Right lobe of liver (tissue), 6 donors: ENCODE measurements at regions not wholly inside any gene's neighbourhood (a gene's known extent, or its start where the extent isn't known, plus 50 kb on each side); places are given as distances from the start of the nearest gene placed in this dataset.

Source experiments
- ATAC-seq, 4 donors: fragments of 200-7000 bp; cut with Tn5 transposase; one replicate each; pipeline ENCODE4 v1.9.1; 2020; ENCODE audit warnings: mild to moderate bottlenecking in 4 of 4, moderate library complexity in 4 of 4
- DNase-seq, 3 donors: peaks; one replicate each; pipeline ENCODE4 v3.0.0-alpha.2; 2020
- H3K27ac ChIP-seq, 3 donors: fragments of 200-600 bp; one replicate each; pipeline ENCODE4 v1.8.0; 2022
- H3K27me3 ChIP-seq, 2 donors: fragments of 200-600 bp; one replicate each; pipeline ENCODE4 v1.8.0; 2022
- H3K36me3 ChIP-seq, 4 donors: fragments of 200-600 bp; sonication (generic) in 1 of 4; one replicate each; pipeline versions ENCODE4 v1.5.1 to v1.8.0; 2017 to 2022; ENCODE audit warnings: control low read depth in 1 of 4
- H3K4me1 ChIP-seq, 4 donors: fragments of 200-600 bp; sonication (generic) in 1 of 4; one replicate each; pipeline versions ENCODE4 v1.5.1 to v1.8.0; 2017 to 2022; ENCODE audit warnings: control low read depth in 1 of 4
- H3K4me3 ChIP-seq, 3 donors: fragments of 200-600 bp; one replicate each; pipeline ENCODE4 v1.8.0; 2022
- H3K9me3 ChIP-seq, 4 donors: fragments of 200-600 bp; sonication (generic) in 1 of 4; one replicate each; pipeline versions ENCODE4 v1.5.1 to v1.8.0; 2017 to 2022; ENCODE audit warnings: control low read depth in 1 of 4
- POLR2A ChIP-seq: fragments of 450-650 bp; IDR thresholded peaks from one replicate; pipeline ENCODE4 v1.6.1; 2017; ENCODE audit warnings: antibody characterized with exemption, mild to moderate bottlenecking
- WGBS: methylation state at CpG from one replicate; pipeline ENCODE4 v1.1.6; 2018; ENCODE audit warnings: low coverage, low lambda C conversion rate; ENCODE audit not compliant: insufficient coverage; ENCODE audit errors: missing lambda C conversion rate; 5-methylcytosine and 5-hydroxymethylcytosine counted together
- intact Hi-C, 2 donors: fragments of 100-400 bp; cut with DNase I; formaldehyde crosslinking; loops; one replicate each; pipeline versions ENCODE4 v1.11.2 to v1.14.1; 2022
- TF ChIP-seq, protein P1 (sequence below), 4 donors: fragments of 200-600 bp in 3 of 4; fragments of 450-650 bp in 1 of 4; IDR thresholded peaks; one replicate each; pipeline versions ENCODE4 v1.5.1 to v1.8.0; 2016 to 2022; ENCODE audit warnings: antibody characterized with exemption in 4 of 4, mild to moderate bottlenecking in 2 of 4
- donor health status: DM: no; HTN: yes; CAD: no.
- donor health status: DM: no; HTN: no; CAD: no.
- donor health status: DM: no; HTN: no; CAD: no.
- donor health status: DM: no; HTN: yes; CAD: no.
- donor health status: DM: no; HTN: yes; CAD: no.

DNA sequence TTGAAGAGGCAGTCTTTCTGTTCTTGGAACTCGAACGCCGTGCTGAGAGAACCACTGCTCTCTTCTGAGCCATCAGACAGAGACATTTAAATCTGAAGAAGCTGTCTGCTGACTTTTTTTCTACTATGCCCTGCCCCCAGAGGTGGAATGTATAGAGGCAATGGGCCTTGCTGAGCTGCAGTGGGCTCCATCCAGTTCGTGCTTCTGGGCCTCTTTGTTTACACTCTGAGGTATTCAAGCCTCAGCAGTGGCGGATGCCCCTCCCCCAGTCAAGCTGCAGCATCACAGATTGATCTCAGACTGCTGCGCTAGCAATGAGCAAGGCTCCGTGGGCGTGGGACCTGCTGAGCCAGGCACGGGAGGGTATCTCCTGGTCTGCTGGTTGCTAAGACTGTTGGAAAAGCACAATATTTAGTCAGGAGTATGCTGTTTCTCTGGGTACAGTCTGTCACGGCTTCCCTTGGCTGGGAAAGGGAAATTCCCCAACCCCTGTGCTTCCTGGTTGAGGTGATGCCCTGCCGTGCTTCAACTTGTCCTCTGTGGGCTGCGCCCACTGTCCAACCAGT, 526.8 kb downstream of the CD109 start:
- Histone ChIP-seq H3K4me3 (no peak overlapping the region), H3K4me1 (no peaks in the 10 kb centered on the region), H3K9me3 (no peaks in the 10 kb centered on the region), H3K36me3 (no peaks in the 10 kb centered on the region), H3K27me3 (no peaks in the 10 kb centered on the region), H3K27ac (no peak overlapping the region)
- intact Hi-C loops, result no loop called here
- WGBS, result 51% methylated on average over 10 of the region's 12 CpGs
- no peak for ATAC-seq
- TF ChIP-seq, protein P1, sequence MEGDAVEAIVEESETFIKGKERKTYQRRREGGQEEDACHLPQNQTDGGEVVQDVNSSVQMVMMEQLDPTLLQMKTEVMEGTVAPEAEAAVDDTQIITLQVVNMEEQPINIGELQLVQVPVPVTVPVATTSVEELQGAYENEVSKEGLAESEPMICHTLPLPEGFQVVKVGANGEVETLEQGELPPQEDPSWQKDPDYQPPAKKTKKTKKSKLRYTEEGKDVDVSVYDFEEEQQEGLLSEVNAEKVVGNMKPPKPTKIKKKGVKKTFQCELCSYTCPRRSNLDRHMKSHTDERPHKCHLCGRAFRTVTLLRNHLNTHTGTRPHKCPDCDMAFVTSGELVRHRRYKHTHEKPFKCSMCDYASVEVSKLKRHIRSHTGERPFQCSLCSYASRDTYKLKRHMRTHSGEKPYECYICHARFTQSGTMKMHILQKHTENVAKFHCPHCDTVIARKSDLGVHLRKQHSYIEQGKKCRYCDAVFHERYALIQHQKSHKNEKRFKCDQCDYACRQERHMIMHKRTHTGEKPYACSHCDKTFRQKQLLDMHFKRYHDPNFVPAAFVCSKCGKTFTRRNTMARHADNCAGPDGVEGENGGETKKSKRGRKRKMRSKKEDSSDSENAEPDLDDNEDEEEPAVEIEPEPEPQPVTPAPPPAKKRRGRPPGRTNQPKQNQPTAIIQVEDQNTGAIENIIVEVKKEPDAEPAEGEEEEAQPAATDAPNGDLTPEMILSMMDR (IDR thresholded peaks at IDR 0.05), result no peak
- TF ChIP-seq POLR2A, result no peak
- DNase-seq, result no peak

- ATAC-seq (no peak), DNase-seq (no peak)
- H3K9me3 ChIP-seq, result no peaks in the 10 kb centered on the region
- H3K4me1 ChIP-seq, result no peaks in the 10 kb centered on the region
- 52% methylated on average over 2 of the region's 2 CpGs for WGBS
- no peaks in the 10 kb centered on the region for H3K36me3 ChIP-seq
- intact Hi-C loops, result no loop called here
- TF ChIP-seq, protein P1 (IDR thresholded peaks at IDR 0.05), result no peak
- TF ChIP-seq POLR2A, result no peak
- H3K27me3 ChIP-seq, result no peaks in the 10 kb centered on the region
- no peak overlapping the region for H3K4me3 ChIP-seq
- no peak overlapping the region for H3K27ac ChIP-seq
These were observed 518.0 kb downstream of the CD109 start for GRCh38 chr6:74213995-74214394.

GRCh38 chr6:74208239-74208638, 512.2 kb downstream of the CD109 start:
- peaks cover 0 to 8% (median 0%) of the 10 kb centered on the region in 4 donors for H3K9me3 ChIP-seq
- no peak overlapping the region for H3K27ac ChIP-seq
- TF ChIP-seq POLR2A, result no peak
- TF ChIP-seq, protein P1 (IDR thresholded peaks at IDR 0.05), result no peak
- H3K4me1 ChIP-seq, result no peaks in the 10 kb centered on the region
- H3K27me3 ChIP-seq, result no peaks in the 10 kb centered on the region
- DNase-seq, result no peak
- intact Hi-C loops, result no loop called here
- no peak overlapping the region for H3K4me3 ChIP-seq
- no peaks in the 10 kb centered on the region for H3K36me3 ChIP-seq
- 44% methylated on average over 2 of the region's 2 CpGs for WGBS
- ATAC-seq, result no peak

GRCh38 chr6:74199215-74199915, 503.4 kb downstream of the CD109 start:
- Histone ChIP-seq H3K27ac (no peak overlapping the region), H3K4me1 (no peaks in the 10 kb centered on the region), H3K27me3 (no peaks in the 10 kb centered on the region), H3K36me3 (no peaks in the 10 kb centered on the region), H3K9me3 (no peaks in the 10 kb centered on the region), H3K4me3 (no peak overlapping the region)
- 37% methylated on average over 4 of the region's 4 CpGs for WGBS
- no peak for TF ChIP-seq POLR2A
- TF ChIP-seq, protein P1 (IDR thresholded peaks at IDR 0.05), result no peak
- DNase-seq, result no peak
- ATAC-seq, result no peak
- intact Hi-C loops, result no loop called here
